ENCODE measurements at regions not wholly inside any gene's neighbourhood (a gene's known extent, or its start where the extent isn't known, plus 50 kb on each side); places are given as distances from the start of the nearest gene placed in this dataset.

DNA sequence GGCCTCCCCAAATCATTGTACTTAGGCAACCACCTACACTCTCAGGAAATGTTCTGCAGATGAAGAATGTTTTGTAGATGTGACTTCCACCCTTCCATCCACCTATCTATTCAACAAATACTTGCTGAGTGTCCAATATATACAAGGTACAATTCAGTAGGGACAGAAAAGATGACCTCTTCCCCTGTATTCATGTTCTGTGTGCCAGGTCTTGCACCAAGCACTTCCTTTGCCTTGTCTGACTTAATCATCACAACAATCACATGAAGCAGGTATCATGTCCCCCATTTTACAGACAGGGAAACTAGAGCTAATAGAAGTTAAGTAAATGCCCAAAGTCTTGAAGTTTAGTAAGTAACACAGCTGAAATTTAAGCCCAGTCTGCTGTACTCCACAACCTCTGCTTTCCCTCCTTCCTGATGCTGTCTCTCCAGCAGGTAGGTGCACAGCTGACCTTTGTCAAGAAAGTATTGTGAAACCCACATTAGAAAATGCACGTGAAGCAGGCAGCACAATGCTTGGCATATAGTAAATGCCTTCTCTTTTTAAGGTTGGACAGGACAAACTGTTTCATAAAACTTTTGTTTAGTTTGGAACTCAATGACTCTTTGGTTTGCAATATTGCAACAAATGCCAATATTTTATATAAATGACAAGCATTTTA lies 296.5 kb downstream of the DEPDC1B start:
- no peaks in the 10 kb centered on the region for H3K36me3 ChIP-seq (ENCODE audit: insufficient read depth, low read length, poor library complexity, severe bottlenecking)
- intact Hi-C loops (cut with micrococcal nuclease; ENCODE audit: unreplicated experiment): no loop called here
- no peak overlapping the region for H3K4me3 ChIP-seq (ENCODE audit: low read depth, low read length, poor library complexity, severe bottlenecking)
- TF ChIP-seq CTCF (conservative IDR thresholded peaks at IDR 0.05; ENCODE audit: low read depth, low read length) (no peak), EZH2 (IDR thresholded peaks at IDR 0.05; ENCODE audit: borderline replicate concordance, low read depth, low read length, poor library complexity, severe bottlenecking) (no peak)
- ChIA-PET CTCF (no interaction called here), POLR2A (ENCODE audit: low non-redundant PET) (no interaction called here)
- no peaks in the 10 kb centered on the region for H3K9me3 ChIP-seq (ENCODE audit: low read depth, low read length, poor library complexity, severe bottlenecking)
- no TSS peak for BruUV-seq (replicated peaks)
- H3K27me3 ChIP-seq (replicated peaks; ENCODE audit: insufficient read depth, low read depth, low read length, poor library complexity): peaks cover 5% of the 10 kb centered on the region
- no peak overlapping the region for H3K27ac ChIP-seq (ENCODE audit: low read depth, low read length, poor library complexity, severe bottlenecking)
- DNase-seq (ENCODE audit: low spot score): no peak
- H3K4me1 ChIP-seq (ENCODE audit: insufficient read depth, low read length, poor library complexity, severe bottlenecking): no peaks in the 10 kb centered on the region

GRCh38 chr5:60402161-60402785 lies 297.7 kb downstream of the DEPDC1B start:
- intact Hi-C loops (cut with micrococcal nuclease; ENCODE audit: unreplicated experiment): no loop called here
- POLR2A ChIA-PET (ENCODE audit: low non-redundant PET): no interaction called here

GRCh38 chr5:60401526-60401925 lies 298.4 kb downstream of the DEPDC1B start:
- CTCF ChIA-PET: no interaction called here
- Histone ChIP-seq H3K9me3 (ENCODE audit: low read depth, low read length, poor library complexity, severe bottlenecking) (no peaks in the 10 kb centered on the region), H3K27ac (ENCODE audit: low read depth, low read length, poor library complexity, severe bottlenecking) (no peak overlapping the region), H3K4me3 (ENCODE audit: low read depth, low read length, poor library complexity, severe bottlenecking) (no peak overlapping the region), H3K4me1 (ENCODE audit: insufficient read depth, low read length, poor library complexity, severe bottlenecking) (no peaks in the 10 kb centered on the region), H3K27me3 (replicated peaks; ENCODE audit: insufficient read depth, low read depth, low read length, poor library complexity) (peaks cover 10% of the 10 kb centered on the region), H3K36me3 (ENCODE audit: insufficient read depth, low read length, poor library complexity, severe bottlenecking) (no peaks in the 10 kb centered on the region)
- no TSS peak for BruUV-seq (replicated peaks)
- TF ChIP-seq CTCF (conservative IDR thresholded peaks at IDR 0.05; ENCODE audit: low read depth, low read length) (no peak), EZH2 (IDR thresholded peaks at IDR 0.05; ENCODE audit: borderline replicate concordance, low read depth, low read length, poor library complexity, severe bottlenecking) (no peak)
- POLR2A ChIA-PET (ENCODE audit: low non-redundant PET): no interaction called here
- intact Hi-C loops (cut with micrococcal nuclease; ENCODE audit: unreplicated experiment): no loop called here
- no peak for DNase-seq (ENCODE audit: low spot score)

More at GRCh38 chr5:60402161-60402785, 297.7 kb downstream of the DEPDC1B start:
- Histone ChIP-seq H3K36me3 (ENCODE audit: insufficient read depth, low read length, poor library complexity, severe bottlenecking) (no peaks in the 10 kb centered on the region), H3K4me3 (ENCODE audit: low read depth, low read length, poor library complexity, severe bottlenecking) (no peak overlapping the region), H3K27ac (ENCODE audit: low read depth, low read length, poor library complexity, severe bottlenecking) (no peak overlapping the region), H3K4me1 (ENCODE audit: insufficient read depth, low read length, poor library complexity, severe bottlenecking) (no peaks in the 10 kb centered on the region), H3K27me3 (replicated peaks; ENCODE audit: insufficient read depth, low read depth, low read length, poor library complexity) (peaks cover 5% of the 10 kb centered on the region), H3K9me3 (ENCODE audit: low read depth, low read length, poor library complexity, severe bottlenecking) (no peaks in the 10 kb centered on the region)
- CTCF ChIA-PET: no interaction called here
- no TSS peak for BruUV-seq (replicated peaks)
- TF ChIP-seq EZH2 (IDR thresholded peaks at IDR 0.05; ENCODE audit: borderline replicate concordance, low read depth, low read length, poor library complexity, severe bottlenecking): no peak
- no peak for TF ChIP-seq CTCF (conservative IDR thresholded peaks at IDR 0.05; ENCODE audit: low read depth, low read length)
- no peak for DNase-seq (ENCODE audit: low spot score)

All from A673 (cell line).